ENCODE measurements at regions not wholly inside any gene's neighbourhood (a gene's known extent, or its start where the extent isn't known, plus 50 kb on each side); places are given as distances from the start of the nearest gene placed in this dataset.

- no peak for DNase-seq (ENCODE audit: low spot score)
- in situ Hi-C loops (cut with MboI; ENCODE audit: low pct_unique_long_range_greater_than_20kb, low sequenced_read_pairs, unreplicated experiment): no loop called here
- no peak for TF ChIP-seq CTCF (IDR thresholded peaks at IDR 0.05; ENCODE audit: extremely low read depth, insufficient read depth, missing control alignments)
Observed at GRCh38 chr2:146450131-146450530, 1394.7 kb upstream of the ACVR2A start.

- no peak for DNase-seq (ENCODE audit: low spot score)
- in situ Hi-C loops (cut with MboI; ENCODE audit: low pct_unique_long_range_greater_than_20kb, low sequenced_read_pairs, unreplicated experiment): no loop called here
- no peak for TF ChIP-seq CTCF (IDR thresholded peaks at IDR 0.05; ENCODE audit: extremely low read depth, insufficient read depth, missing control alignments)
Observed at GRCh38 chr2:146444987-146445386, 1399.8 kb upstream of the ACVR2A start.

DNA sequence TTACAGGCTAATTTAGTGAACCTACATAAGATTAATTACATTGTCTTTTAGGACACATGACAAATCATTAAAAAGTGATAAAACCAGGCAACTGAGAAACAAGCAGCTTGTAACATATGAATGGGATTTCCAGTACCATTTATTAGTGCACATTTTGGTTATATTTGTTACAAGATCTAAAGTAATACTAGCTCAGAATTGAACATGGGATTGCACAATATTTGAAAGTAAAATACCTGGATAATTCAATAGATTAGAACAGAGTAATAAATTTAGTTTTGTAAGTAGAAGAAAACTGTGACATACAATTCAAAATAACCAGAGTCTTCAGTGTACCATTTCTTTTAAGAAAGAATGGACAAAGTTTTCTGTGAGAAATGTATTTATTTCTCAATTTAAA, 1400.7 kb upstream of the ACVR2A start:
- TF ChIP-seq CTCF (IDR thresholded peaks at IDR 0.05; ENCODE audit: extremely low read depth, insufficient read depth, missing control alignments): no peak
- in situ Hi-C loops (cut with MboI; ENCODE audit: low pct_unique_long_range_greater_than_20kb, low sequenced_read_pairs, unreplicated experiment): no loop called here
- no peak for DNase-seq (ENCODE audit: low spot score)

DNA sequence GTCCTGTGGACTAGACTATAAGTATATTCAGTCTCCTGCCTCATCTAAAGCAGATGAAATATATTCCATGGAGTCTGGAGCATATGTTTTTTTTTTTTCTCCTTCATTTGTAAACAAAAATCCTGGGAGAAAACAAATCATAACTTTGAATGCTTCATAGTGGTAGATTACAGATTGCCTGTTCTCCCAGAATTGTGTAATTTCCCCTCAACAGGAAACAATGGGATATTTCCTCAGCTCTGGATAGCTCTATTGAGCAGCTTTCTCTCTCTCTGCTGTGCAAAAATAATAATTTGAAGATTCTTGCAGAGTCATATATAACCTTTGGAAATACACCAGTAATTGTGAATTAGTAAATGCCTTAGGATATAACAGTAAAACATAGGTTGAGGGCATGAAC, 1406.6 kb upstream of the ACVR2A start:
- in situ Hi-C loops (cut with MboI; ENCODE audit: low pct_unique_long_range_greater_than_20kb, low sequenced_read_pairs, unreplicated experiment): no loop called here
- DNase-seq (ENCODE audit: low spot score): no peak
- no peak for TF ChIP-seq CTCF (IDR thresholded peaks at IDR 0.05; ENCODE audit: extremely low read depth, insufficient read depth, missing control alignments)

DNA sequence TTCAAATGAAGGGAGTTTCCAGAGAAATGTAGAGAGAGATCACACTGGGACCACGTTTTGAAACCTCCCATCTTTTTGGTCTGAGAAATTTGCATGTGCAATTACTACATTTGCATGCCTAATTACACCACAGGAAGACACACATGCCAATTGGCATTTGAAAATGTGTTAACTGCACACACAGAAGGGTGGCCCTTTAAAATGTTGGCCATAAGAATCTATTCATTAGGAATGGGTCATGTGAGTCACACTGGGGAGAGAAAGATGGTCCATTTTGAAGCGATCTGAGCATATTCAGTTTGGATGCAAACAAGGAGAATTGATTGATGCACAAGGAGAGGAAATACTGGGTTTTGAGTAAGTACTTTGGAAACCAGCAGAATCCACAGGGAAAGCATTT, 1407.1 kb upstream of the ACVR2A start:
- no peak for DNase-seq (ENCODE audit: low spot score)
- TF ChIP-seq CTCF (IDR thresholded peaks at IDR 0.05; ENCODE audit: extremely low read depth, insufficient read depth, missing control alignments): no peak
- in situ Hi-C loops (cut with MboI; ENCODE audit: low pct_unique_long_range_greater_than_20kb, low sequenced_read_pairs, unreplicated experiment): no loop called here

GRCh38 chr2:146433116-146433875, 1411.5 kb upstream of the ACVR2A start:
- in situ Hi-C loops (cut with MboI; ENCODE audit: low pct_unique_long_range_greater_than_20kb, low sequenced_read_pairs, unreplicated experiment): no loop called here
- TF ChIP-seq CTCF (IDR thresholded peaks at IDR 0.05; ENCODE audit: extremely low read depth, insufficient read depth, missing control alignments): no peak
- DNase-seq (ENCODE audit: low spot score): no peak

Data from GM13977 (cell line).